H9 (cell line): ENCODE measurements at regions not wholly inside any gene's neighbourhood (a gene's known extent, or its start where the extent isn't known, plus 50 kb on each side); places are given as distances from the start of the nearest gene placed in this dataset.

ENCODE experiments used
- DNase-seq: peaks from one replicate; pipeline ENCODE4 v3.0.0-alpha.2; 2017
- H2AFZ ChIP-seq: one replicate; pipeline ENCODE4 v1.6.1; 2013; ENCODE audit warnings: mild to moderate bottlenecking, low read length, control low read depth, moderate library complexity
- H2AK5ac ChIP-seq: 2 replicates; pipeline ENCODE4 v1.6.1; 2013; ENCODE audit warnings: low read length, control low read depth, mixed read lengths; ENCODE audit not compliant: insufficient read length
- H2BK120ac ChIP-seq: one replicate; pipeline ENCODE4 v1.6.1; 2013; ENCODE audit warnings: low read depth, mild to moderate bottlenecking, low read length, control low read depth, inconsistent platforms; ENCODE audit not compliant: poor library complexity, severe bottlenecking
- H2BK12ac ChIP-seq: 2 replicates; pipeline ENCODE4 v1.6.1; 2013; ENCODE audit warnings: low read length, control low read depth, mixed read lengths, low read depth; ENCODE audit not compliant: insufficient read length
- H2BK15ac ChIP-seq: 2 replicates; pipeline ENCODE4 v1.6.1; 2013; ENCODE audit warnings: low read depth, low read length, control low read depth
- H2BK20ac ChIP-seq: one replicate; pipeline ENCODE4 v1.6.1; 2013; ENCODE audit warnings: low read depth, mild to moderate bottlenecking, low read length, control low read depth, inconsistent platforms; ENCODE audit not compliant: poor library complexity, severe bottlenecking
- H2BK5ac ChIP-seq: 2 replicates; pipeline ENCODE4 v1.6.1; 2013; ENCODE audit warnings: low read length, control low read depth, mixed read lengths; ENCODE audit not compliant: insufficient read length
- H3K14ac ChIP-seq: 2 replicates; pipeline ENCODE4 v1.6.1; 2013; ENCODE audit warnings: low read length, control low read depth; ENCODE audit not compliant: insufficient read depth
- H3K18ac ChIP-seq: 2 replicates; pipeline ENCODE4 v1.6.1; 2013; ENCODE audit warnings: low read depth, mild to moderate bottlenecking, mixed read lengths, low read length, control low read depth; ENCODE audit not compliant: insufficient read length
- H3K23ac ChIP-seq: 2 replicates; pipeline ENCODE4 v1.6.1; 2013; ENCODE audit warnings: low read length, control low read depth, mixed read lengths, low read depth; ENCODE audit not compliant: insufficient read length
- H3K23me2 ChIP-seq: 2 replicates; pipeline ENCODE4 v1.6.1; 2013; ENCODE audit warnings: low read depth, mild to moderate bottlenecking, mixed read lengths, low read length, control low read depth; ENCODE audit not compliant: insufficient read length, poor library complexity, severe bottlenecking
- H3K27ac ChIP-seq: 2 replicates; pipeline ENCODE4 v1.5.1; 2013; ENCODE audit warnings: low read length, control low read depth, mixed read lengths, low read depth; ENCODE audit not compliant: insufficient read length
- H3K27me3 ChIP-seq: 2 replicates; pipeline ENCODE4 v1.6.1; 2013; ENCODE audit warnings: low read length, control low read depth, inconsistent platforms; ENCODE audit not compliant: insufficient read depth
- H3K4ac ChIP-seq: 2 replicates; pipeline ENCODE4 v1.6.1; 2013; ENCODE audit warnings: low read depth, mild to moderate bottlenecking, control low read depth, inconsistent platforms, low read length, moderate library complexity
- H3K4me1 ChIP-seq: 2 replicates; pipeline ENCODE4 v1.6.1; 2013; ENCODE audit warnings: low read length, control low read depth, inconsistent platforms; ENCODE audit not compliant: insufficient read depth
- H3K4me2 ChIP-seq: 2 replicates; pipeline ENCODE4 v1.6.1; 2013; ENCODE audit warnings: low read length, control low read depth, mixed read lengths; ENCODE audit not compliant: insufficient read length, insufficient read depth
- H3K56ac ChIP-seq: 2 replicates; pipeline ENCODE4 v1.6.1; 2013; ENCODE audit warnings: low read depth, mild to moderate bottlenecking, mixed read lengths, low read length, control low read depth; ENCODE audit not compliant: insufficient read length
- H3K79me1 ChIP-seq: 2 replicates; pipeline ENCODE4 v1.6.1; 2013; ENCODE audit warnings: low read depth, mild to moderate bottlenecking, moderate library complexity, low read length, control low read depth, inconsistent platforms; ENCODE audit not compliant: insufficient read depth, poor library complexity, severe bottlenecking
- H3K79me2 ChIP-seq: 2 replicates; pipeline ENCODE4 v1.6.1; 2013; ENCODE audit warnings: low read length, control low read depth, inconsistent platforms; ENCODE audit not compliant: insufficient read depth
- H3K9ac ChIP-seq: 2 replicates; pipeline ENCODE4 v1.6.1; 2013; ENCODE audit warnings: low read length, control low read depth, mixed read lengths; ENCODE audit not compliant: insufficient read length; ENCODE audit errors: extremely low read depth
- H3K9me3 ChIP-seq: one replicate; pipeline ENCODE4 v1.6.1; 2013; ENCODE audit warnings: low read depth, low read length, inconsistent platforms; ENCODE audit not compliant: control insufficient read depth
- H3T11ph ChIP-seq: one replicate; pipeline ENCODE4 v1.6.1; 2013; ENCODE audit warnings: mild to moderate bottlenecking, low read length, control low read depth, inconsistent platforms
- H4K20me1 ChIP-seq: one replicate; pipeline ENCODE4 v1.6.1; 2013; ENCODE audit not compliant: control insufficient read depth, insufficient read length, insufficient read depth
- H4K5ac ChIP-seq: 2 replicates; pipeline ENCODE4 v1.6.1; 2013; ENCODE audit warnings: low read depth, mild to moderate bottlenecking, mixed read lengths, low read length, control low read depth; ENCODE audit not compliant: insufficient read length
- H4K8ac ChIP-seq: replicated peaks from 2 replicates; pipeline ENCODE4 v1.6.1; 2013; ENCODE audit warnings: low read length, control low read depth, mixed read lengths, low read depth; ENCODE audit not compliant: insufficient read length
- H4K91ac ChIP-seq: 2 replicates; pipeline ENCODE4 v1.6.1; 2013; ENCODE audit warnings: low read depth, mild to moderate bottlenecking, moderate library complexity, mixed read lengths, low read length, control low read depth; ENCODE audit not compliant: insufficient read length
- H3K27ac Mint-ChIP-seq, 3 experiments: 2 replicates in 2 of 3; 3 replicates in 1 of 3; pipeline ENCODE4 v1.8.0; 2020 to 2021; ENCODE audit warnings: mixed read lengths in 3 of 3, mild to moderate bottlenecking in 1 of 3, moderate library complexity in 1 of 3
- H3K27me3 Mint-ChIP-seq: 2 replicates; pipeline ENCODE4 v1.8.0; 2021; ENCODE audit warnings: low read depth, mild to moderate bottlenecking, moderate library complexity, mixed read lengths
- H3K36me3 Mint-ChIP-seq, 3 experiments: 2 replicates in 2 of 3; 3 replicates in 1 of 3; pipeline ENCODE4 v1.8.0; 2020 to 2021; ENCODE audit warnings: low read depth in 3 of 3, mixed read lengths in 3 of 3; ENCODE audit not compliant: insufficient read depth in 1 of 3
- H3K4me1 Mint-ChIP-seq, 2 experiments: 2 replicates each; pipeline ENCODE4 v1.8.0; 2020; ENCODE audit warnings: mixed read lengths in 2 of 2
- H3K4me3 Mint-ChIP-seq, 2 experiments: 2 replicates in 1 of 2; 3 replicates in 1 of 2; pipeline ENCODE4 v1.8.0; 2020 to 2021; ENCODE audit warnings: mild to moderate bottlenecking in 2 of 2, mixed read lengths in 2 of 2, moderate library complexity in 1 of 2
- H3K9me3 Mint-ChIP-seq, 2 experiments: 2 replicates in 1 of 2; 3 replicates in 1 of 2; pipeline ENCODE4 v1.8.0; 2020; ENCODE audit warnings: mild to moderate bottlenecking in 2 of 2, mixed read lengths in 2 of 2, moderate library complexity in 1 of 2
- CTCF ChIP-seq: fragments of 200-600 bp; sonication (generic); conservative IDR thresholded peaks from 3 replicates; pipeline ENCODE4 v1.8.0; 2021; ENCODE audit warnings: antibody characterized with exemption, mild to moderate bottlenecking
- WGBS: extraction: QIAGEN DNeasy Blood & Tissue Kit; methylation state at CpG from one replicate; pipeline ENCODE4 v1.1.7; 2013; ENCODE audit warnings: missing lambda C conversion rate, low lambda C conversion rate, mixed read lengths; ENCODE audit not compliant: insufficient read length; ENCODE audit errors: extremely low coverage; 5-methylcytosine and 5-hydroxymethylcytosine counted together

GRCh38 chr13:106096661-106097092, 438.8 kb downstream of the EFNB2 start:
- H3K14ac ChIP-seq, result no peak overlapping the region
- no peak for TF ChIP-seq CTCF
- no peaks in the 10 kb centered on the region for H3K23me2 ChIP-seq
- Mint-ChIP-seq H3K9me3 (no peaks in the 10 kb centered on the region), H3K27me3 (no peaks in the 10 kb centered on the region), H3K27ac (no peak overlapping the region; a peak in 1 of 7 replicates), H3K36me3 (no peaks in the 10 kb centered on the region; a peak in 1 of 7 replicates), H3K4me1 (peaks cover 43% of the 10 kb centered on the region in 2 experiments), H3K4me3 (no peak overlapping the region)
- no peak overlapping the region for H3K4me2 ChIP-seq
- H3K18ac ChIP-seq, result no peak overlapping the region
- H4K5ac ChIP-seq, result no peak overlapping the region
- peaks cover 10% of the 10 kb centered on the region for H3K4me1 ChIP-seq
- H3K9ac ChIP-seq, result no peak overlapping the region
- WGBS, result no CpG with 5 or more reads among the region's 4 CpGs
- H2AFZ ChIP-seq, result no peak overlapping the region
- no peak overlapping the region for H4K8ac ChIP-seq
- no peak overlapping the region for H4K91ac ChIP-seq
- no peak overlapping the region for H2BK5ac ChIP-seq
- H4K20me1 ChIP-seq, result no peaks in the 10 kb centered on the region
- no peak overlapping the region for H2BK120ac ChIP-seq
- H2BK20ac ChIP-seq, result no peak overlapping the region
- no peak overlapping the region for H2AK5ac ChIP-seq
- no peak for DNase-seq
- no peaks in the 10 kb centered on the region for H3K27me3 ChIP-seq
- H3K4ac ChIP-seq, result no peak overlapping the region
- H3K56ac ChIP-seq, result no peak overlapping the region
- no peak overlapping the region for H3T11ph ChIP-seq
- no peaks in the 10 kb centered on the region for H3K79me2 ChIP-seq
- no peaks in the 10 kb centered on the region for H3K9me3 ChIP-seq
- no peak overlapping the region for H3K23ac ChIP-seq
- no peaks in the 10 kb centered on the region for H3K79me1 ChIP-seq
- H2BK12ac ChIP-seq, result no peak overlapping the region
- H3K27ac ChIP-seq, result no peak overlapping the region
- no peak overlapping the region for H2BK15ac ChIP-seq
